ENCODE measurements at regions not wholly inside any gene's neighbourhood (a gene's known extent, or its start where the extent isn't known, plus 50 kb on each side); places are given as distances from the start of the nearest gene placed in this dataset.
A peak's percentile ranks its signal among the peaks of the same experiment; 100 is the strongest.

DNA sequence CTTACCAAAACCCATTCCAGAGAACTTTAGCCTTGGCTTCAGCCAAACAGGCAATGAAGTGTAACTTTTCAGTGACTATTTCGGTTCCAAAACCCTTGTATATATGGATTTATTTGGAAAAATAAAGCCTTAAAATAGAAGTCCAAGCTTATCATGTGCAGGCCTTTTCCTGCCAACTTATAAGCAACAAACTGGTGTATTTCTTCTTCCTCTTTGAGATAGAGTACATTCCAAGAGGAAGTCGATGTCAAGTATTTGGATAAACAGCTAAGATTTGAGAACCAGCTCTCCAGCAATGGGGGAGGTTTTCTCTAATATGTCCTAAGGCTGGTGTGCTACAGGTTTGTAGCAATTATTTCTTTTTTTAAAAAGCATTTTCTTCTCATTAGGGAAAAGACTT lies 407.8 kb downstream of the DUSP10 start:
- H3K36me3 Mint-ChIP-seq = peaks cover 0 to 7% of the 10 kb centered on the region in 2 donors
- no peak for ATAC-seq
- H3K9me3 Mint-ChIP-seq = peaks cover 9 to 14% of the 10 kb centered on the region in 2 donors
- no peak for DNase-seq (ENCODE audit: low spot score in 2 of 2)
- H3K27ac Mint-ChIP-seq = no peak overlapping the region

DNA sequence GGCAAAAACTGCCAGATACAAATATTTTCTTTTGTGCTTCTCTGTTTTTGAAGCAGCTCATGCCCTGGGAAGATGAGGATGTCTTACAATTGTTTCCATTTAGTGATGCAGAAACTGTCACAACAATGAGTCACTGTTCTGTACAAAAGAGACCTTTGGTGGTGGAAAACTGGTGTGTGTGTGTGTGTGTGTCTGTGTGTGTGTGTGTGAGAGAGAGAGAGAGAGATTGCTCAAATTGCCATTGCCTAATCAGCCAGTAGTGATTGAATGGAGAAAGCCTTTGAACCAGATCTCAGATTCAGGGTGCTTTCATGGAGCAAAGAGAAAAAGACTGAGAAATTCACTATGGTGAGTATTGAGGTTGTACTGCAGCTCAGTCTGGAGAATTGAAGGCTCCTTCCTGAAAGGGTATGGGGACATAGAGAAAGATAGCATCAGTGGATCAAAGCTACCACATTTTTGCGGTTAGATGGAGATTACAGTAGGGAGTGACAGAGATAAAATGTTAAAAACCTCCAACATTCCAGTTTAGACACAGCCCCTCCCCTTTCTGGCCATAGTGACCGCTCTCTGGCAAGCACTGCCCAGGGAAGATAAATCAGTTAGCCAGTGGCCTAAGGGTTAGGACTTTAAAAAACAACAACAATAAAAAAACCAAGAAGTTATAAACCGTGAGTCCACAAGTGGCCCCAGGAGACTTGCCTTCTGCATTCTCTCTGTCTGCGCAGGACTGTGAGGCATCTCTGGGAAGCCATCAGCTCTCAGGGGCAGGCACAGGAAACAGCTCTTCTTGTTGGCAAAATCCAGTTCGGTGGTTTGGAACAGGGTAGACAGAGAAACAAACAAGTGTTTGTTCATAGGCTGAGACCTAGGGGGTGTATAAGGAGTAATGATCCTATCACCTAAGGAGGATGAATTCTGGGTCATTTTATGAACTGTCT lies 406.5 kb downstream of the DUSP10 start:
- H3K9me3 Mint-ChIP-seq = peaks cover 9 to 14% of the 10 kb centered on the region in 2 donors
- peaks cover 0 to 7% of the 10 kb centered on the region in 2 donors for H3K36me3 Mint-ChIP-seq
- no peak overlapping the region for H3K27ac Mint-ChIP-seq
- ATAC-seq = peak in 1 of 2 donors; percentile 55
- DNase-seq (ENCODE audit: low spot score in 2 of 2) = no peak

DNA sequence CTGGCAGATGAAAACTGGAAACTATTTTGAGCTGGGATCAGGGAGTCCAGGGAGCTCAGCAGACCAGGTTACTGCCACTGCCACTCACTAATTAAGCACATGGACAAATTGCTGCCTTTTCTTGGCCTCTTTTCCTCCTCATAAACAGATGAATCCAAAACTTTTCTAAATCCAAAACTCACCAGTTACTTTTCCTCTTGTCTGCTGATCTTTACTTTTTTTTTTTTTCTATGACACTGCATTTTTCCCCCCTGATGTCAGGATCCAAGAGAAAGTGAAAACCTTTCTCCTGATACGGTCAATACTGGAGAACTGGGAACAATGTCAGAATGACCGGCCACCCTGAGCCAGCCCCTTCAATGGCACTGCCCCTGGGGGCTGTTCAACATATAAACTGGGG lies 405.8 kb downstream of the DUSP10 start:
- no peak for ATAC-seq
- H3K36me3 Mint-ChIP-seq = peaks cover 0 to 7% of the 10 kb centered on the region in 2 donors
- no peak for DNase-seq (ENCODE audit: low spot score in 2 of 2)
- peaks cover 9 to 14% of the 10 kb centered on the region in 2 donors for H3K9me3 Mint-ChIP-seq
- no peak overlapping the region for H3K27ac Mint-ChIP-seq

DNA sequence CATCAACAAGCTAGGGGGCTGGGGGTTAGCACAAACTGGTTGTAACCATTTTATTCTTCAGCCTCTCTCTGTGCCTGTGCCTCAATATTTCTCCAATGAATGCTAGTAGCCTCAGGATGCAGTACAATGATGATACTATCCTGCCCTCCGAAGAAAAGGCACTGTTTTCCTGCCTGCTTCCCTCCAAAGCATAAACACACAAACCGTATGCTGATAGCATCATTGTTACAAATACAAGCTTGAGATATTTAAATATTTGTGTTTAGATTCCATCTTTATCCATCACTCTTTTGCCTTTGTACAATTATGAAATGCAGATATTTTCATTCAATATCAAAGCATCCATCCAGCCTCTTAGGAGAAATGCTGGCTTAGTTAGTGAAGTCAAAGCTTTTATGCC lies 404.8 kb downstream of the DUSP10 start:
- DNase-seq (ENCODE audit: low spot score in 2 of 2) (no peak), ATAC-seq (no peak)
- H3K36me3 Mint-ChIP-seq = peaks cover 0 to 7% of the 10 kb centered on the region in 2 donors
- no peak overlapping the region for H3K27ac Mint-ChIP-seq
- peaks cover 8 to 13% of the 10 kb centered on the region in 2 donors for H3K9me3 Mint-ChIP-seq

DNA sequence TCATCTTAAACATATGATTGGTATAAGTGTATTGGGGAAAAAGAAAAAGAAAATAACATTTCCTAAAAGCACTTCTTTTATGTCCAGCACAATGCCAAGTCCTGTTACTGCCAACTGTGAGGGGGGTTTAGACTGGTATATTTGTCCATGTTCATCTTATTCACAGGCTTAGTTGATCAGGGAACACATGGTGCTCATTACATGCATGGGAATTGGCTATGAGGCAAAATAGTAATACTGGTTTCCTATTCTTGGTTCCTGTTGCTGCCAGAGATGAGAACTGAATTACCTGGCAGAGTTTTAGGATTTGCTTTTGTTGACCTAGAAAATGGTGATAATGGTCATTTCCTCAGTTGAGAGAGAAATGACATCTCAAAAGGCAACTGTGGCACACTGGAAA lies 398.8 kb downstream of the DUSP10 start:
- ATAC-seq = no peak
- Mint-ChIP-seq H3K9me3 (no peaks in the 10 kb centered on the region), H3K36me3 (no peaks in the 10 kb centered on the region), H3K27ac (no peak overlapping the region)
- no peak for DNase-seq (ENCODE audit: low spot score in 2 of 2)

DNA sequence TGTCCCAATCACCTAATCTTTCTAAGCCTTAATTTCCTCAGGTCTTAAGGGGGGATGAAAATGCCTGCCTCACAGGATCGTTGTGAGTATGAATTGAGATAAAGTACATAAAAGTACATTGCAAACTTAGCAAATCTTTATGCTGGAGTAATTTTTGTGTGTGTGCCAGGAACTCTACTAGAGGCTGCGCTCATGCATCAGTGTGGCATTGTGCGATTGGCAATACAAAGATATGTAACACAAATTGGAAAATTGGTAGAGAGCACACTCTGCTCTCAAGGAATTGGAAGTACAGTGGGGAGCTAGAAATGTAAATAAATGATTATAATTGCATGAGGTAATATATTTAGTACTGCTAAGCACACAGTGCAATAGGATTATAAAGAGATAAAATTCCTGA lies 398.3 kb downstream of the DUSP10 start:
- no peak overlapping the region for H3K27ac Mint-ChIP-seq
- DNase-seq (ENCODE audit: low spot score in 2 of 2) = no peak
- ATAC-seq = no peak
- H3K9me3 Mint-ChIP-seq = no peaks in the 10 kb centered on the region
- no peaks in the 10 kb centered on the region for H3K36me3 Mint-ChIP-seq

DNA sequence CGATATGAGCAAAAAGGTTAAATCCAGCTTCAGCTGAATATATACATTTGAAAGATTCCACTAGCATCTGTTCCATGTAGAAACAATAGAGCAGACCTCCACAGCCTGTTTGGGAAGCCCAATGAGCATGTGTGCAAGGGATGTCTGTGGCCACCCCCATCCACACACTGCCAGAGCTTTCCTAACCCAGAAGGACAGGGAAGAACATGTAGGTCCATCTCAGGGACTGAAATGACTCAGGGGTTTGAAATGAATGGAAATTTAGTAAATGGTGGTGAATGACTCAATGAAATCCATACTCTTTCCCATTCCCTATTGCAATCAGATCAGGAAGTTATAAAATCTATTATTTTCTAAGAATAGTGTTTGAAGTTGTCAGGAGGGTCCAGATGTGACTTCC lies 397.2 kb downstream of the DUSP10 start:
- no peak overlapping the region for H3K27ac Mint-ChIP-seq
- DNase-seq (ENCODE audit: low spot score in 2 of 2) (no peak), ATAC-seq (no peak)
- no peaks in the 10 kb centered on the region for H3K9me3 Mint-ChIP-seq
- no peaks in the 10 kb centered on the region for H3K36me3 Mint-ChIP-seq

DNA sequence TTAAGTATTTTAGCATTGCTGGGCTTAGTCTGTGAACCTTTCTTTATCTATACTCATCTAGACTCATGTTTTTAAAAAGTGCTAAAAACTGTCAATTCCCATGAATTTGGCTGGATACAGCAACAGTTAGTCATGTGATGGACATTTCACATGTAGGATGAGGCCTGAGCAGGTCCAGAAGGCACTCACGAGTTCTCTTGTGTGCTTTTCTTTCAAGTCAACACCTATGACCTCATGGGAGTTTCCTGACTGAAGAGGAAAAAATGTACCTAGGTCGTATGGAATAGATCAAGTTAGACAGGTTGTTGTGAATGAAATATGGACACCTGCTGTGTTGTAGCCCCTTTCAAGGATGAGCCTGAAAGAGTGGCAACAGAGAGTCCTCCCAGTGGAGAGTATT lies 394.2 kb downstream of the DUSP10 start:
- no peaks in the 10 kb centered on the region for H3K9me3 Mint-ChIP-seq
- H3K36me3 Mint-ChIP-seq = no peaks in the 10 kb centered on the region
- ATAC-seq = no peak
- DNase-seq (ENCODE audit: low spot score in 2 of 2) = no peak
- no peak overlapping the region for H3K27ac Mint-ChIP-seq

DNA sequence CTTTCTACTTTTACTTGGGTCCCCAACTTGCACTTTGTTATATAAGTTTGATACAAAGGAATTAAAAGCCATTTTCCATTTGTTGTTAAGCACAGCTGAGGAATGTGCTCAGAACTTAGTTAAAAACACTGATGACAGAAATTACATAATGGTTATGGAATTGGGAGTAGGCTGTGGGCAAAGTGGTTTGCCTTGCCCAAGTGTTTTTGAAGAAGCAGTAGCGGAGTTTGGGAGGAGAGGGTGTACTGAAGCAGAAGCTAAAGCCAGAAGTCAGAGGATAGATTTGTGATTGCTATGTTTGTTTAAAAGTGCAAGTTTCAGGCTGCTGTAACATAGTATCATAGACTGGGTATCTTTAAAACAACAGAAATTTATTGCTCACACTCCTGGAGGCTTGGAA lies 391.8 kb downstream of the DUSP10 start:
- no peaks in the 10 kb centered on the region for H3K36me3 Mint-ChIP-seq
- H3K9me3 Mint-ChIP-seq = no peaks in the 10 kb centered on the region
- DNase-seq (ENCODE audit: low spot score in 2 of 2) (no peak), ATAC-seq (no peak)
- H3K27ac Mint-ChIP-seq = no peak overlapping the region

DNA sequence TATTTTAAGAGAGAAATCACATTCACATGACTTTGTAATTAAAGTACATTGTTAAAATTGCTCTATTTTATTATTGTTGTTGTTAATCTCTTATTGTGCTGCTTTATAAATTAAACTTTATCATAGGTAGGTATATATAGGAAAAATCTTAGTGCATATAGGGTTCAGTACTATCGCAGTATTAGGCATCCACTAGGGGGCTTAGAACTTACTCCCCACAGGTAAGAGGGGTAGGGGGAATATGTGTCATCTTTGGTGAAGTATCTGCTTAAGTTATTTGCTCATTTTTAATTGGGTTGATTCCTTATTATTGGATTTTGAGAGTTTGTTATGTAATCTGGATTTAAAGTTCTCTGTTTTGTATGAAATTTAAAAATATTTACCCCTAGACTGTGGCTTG lies 385.2 kb downstream of the DUSP10 start:
- Mint-ChIP-seq H3K9me3 (no peaks in the 10 kb centered on the region), H3K36me3 (no peaks in the 10 kb centered on the region), H3K27ac (peak overlapping the region in 1 of 2 donors; percentile 31)
- no peak for ATAC-seq
- DNase-seq (ENCODE audit: low spot score in 2 of 2) = no peak

DNA sequence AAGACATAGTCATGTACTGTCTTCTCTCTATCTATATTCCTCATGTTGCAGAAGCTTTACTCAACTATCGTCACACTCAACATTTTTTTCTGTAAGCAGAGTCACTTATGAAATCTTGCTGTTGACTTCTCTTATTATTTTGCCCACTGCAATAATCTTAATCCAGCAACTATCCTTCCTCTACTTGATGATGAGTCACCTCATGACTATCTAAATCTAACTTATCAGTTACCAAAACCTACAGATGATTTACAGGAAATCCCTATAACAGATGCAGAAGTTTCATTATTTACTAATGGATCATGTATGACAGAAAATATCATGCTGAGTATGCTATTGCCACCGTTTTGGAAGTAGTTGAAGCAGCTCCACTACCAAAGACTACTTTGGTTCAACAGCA lies 378.9 kb downstream of the DUSP10 start:
- ATAC-seq (no peak), DNase-seq (ENCODE audit: low spot score in 2 of 2) (no peak)
- H3K9me3 Mint-ChIP-seq = no peaks in the 10 kb centered on the region
- H3K36me3 Mint-ChIP-seq = no peaks in the 10 kb centered on the region
- H3K27ac Mint-ChIP-seq = no peak overlapping the region

DNA sequence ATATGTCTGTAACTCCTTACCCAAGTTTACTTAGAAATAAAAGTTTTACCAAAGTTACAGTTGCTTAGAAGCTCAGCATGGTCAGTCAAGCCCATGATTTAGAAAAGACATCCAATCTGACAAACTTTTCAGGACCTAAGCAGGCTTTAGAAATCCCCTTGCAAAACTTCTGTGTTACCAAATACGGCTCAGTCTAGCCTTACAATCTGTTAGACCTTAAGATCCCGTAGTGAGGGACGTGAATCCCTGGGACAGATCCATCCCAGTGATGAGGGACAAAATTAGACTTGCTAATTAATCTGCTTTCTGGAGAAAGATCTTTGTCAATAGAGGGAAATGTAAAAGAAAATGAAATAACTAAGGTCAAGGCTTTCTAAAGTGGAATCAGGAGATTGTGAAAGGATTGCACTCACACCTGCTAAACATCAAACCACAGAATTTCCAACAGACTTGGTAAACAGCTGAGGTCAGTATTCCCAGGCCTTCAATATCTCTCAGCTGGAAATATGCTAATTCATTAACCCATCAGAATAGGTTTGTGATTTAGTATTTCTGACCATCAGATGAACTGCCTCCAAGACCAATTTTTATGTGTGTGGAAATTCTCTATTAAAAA lies 375.3 kb downstream of the DUSP10 start:
- ATAC-seq = no peak
- Mint-ChIP-seq H3K9me3 (no peaks in the 10 kb centered on the region), H3K27ac (no peak overlapping the region), H3K36me3 (no peaks in the 10 kb centered on the region)
- no peak for DNase-seq (ENCODE audit: low spot score in 2 of 2)

DNA sequence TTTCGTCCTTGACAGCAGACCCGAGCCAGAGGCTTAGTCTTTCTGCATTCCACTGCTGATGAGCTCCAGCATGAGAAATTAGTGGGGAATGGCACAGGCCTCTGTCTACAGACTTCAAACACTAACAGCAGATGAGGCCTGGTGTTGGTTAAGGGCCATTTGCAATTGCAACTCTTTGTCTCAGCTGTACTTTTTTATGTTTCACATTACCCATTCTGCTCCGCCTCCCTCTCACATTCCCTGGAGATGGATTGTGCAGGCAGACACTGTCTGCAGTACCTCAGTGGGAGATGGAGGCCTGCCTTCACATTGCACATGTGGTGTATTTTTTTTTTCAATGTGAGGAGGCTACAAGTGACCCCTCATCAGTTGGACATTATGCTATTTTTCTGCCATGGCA lies 370.2 kb downstream of the DUSP10 start:
- DNase-seq (ENCODE audit: low spot score in 2 of 2) = no peak
- Mint-ChIP-seq H3K36me3 (no peaks in the 10 kb centered on the region), H3K9me3 (no peaks in the 10 kb centered on the region), H3K27ac (no peak overlapping the region)
- ATAC-seq = no peak

DNA sequence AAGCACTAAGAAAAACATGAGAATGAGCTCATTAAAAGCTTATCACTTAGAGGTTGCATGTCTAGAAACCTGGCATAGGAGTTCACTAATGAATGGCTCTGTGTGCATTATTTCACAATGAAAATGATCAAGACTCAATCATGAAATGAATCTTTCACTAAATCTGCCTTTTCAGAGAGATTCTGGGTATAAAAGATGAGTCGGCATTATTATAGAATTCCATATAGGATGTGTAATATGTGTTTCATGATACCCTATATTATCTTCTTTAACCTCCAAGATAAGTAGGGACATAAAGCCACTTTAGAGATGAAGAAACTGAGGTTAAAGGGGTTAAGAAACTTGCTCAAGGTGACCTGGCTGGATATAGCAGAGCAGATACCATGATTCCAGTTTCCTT lies 368.1 kb downstream of the DUSP10 start:
- Mint-ChIP-seq H3K36me3 (no peaks in the 10 kb centered on the region), H3K27ac (peak overlapping the region in 1 of 2 donors; percentile 81), H3K9me3 (no peaks in the 10 kb centered on the region)
- DNase-seq (ENCODE audit: low spot score in 2 of 2) = no peak
- no peak for ATAC-seq

DNA sequence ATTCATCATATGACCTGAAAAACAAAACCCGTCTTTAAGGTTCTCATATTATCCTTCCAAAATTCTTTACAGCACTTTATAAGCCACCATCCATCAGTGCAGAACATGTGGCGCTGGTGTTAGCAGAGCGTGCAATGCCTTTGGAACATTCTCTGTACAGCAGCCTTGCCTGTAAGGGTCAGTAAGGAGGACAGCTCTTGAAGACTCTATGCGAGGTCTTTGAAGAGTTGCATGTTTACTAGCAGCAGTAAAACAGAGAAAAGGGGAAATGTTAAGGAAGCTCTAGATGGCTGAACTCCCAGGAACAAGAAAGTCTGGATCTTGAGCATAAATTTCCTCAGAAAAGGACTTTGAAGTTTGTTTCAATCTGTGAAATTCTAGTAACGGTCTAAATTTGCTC lies 365.6 kb downstream of the DUSP10 start:
- ATAC-seq = no peak
- DNase-seq (ENCODE audit: low spot score in 2 of 2) = no peak
- no peaks in the 10 kb centered on the region for H3K36me3 Mint-ChIP-seq
- H3K27ac Mint-ChIP-seq = no peak overlapping the region
- no peaks in the 10 kb centered on the region for H3K9me3 Mint-ChIP-seq

DNA sequence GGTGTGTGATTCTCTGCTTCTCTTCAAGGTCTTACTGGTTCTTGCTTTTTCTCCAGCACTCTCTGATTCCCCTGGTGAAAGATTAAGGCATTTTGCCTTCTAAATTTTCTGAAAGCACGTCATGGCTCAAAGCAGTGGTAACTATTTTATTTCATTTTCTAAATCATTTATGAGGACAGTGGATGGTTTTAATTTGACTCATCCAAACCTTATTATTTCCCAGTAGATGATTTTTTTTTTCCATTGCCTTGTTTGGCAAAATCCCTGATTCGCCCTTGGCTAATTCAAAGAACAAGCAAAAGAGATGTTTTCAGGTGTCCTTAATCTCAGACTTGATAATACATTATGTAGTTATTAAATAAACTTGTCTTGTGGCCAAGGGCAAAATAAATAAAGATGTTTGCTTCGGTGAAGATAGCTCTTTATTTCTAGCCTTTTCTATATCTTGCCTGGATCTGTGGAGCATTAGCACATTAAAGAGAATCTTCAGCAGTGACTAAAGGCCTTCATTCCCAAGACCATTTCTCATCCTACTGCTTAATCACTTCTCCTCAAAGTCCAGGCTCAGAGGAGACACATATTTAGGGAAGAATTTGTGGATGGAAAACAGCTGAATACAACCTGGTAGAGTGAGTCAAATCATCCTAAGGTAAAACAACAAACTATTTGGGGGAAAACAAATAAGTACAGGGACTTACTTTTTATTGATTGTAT lies 359.8 kb downstream of the DUSP10 start:
- Mint-ChIP-seq H3K9me3 (peaks cover 4 to 6% of the 10 kb centered on the region in 2 donors), H3K36me3 (peaks cover 0 to 4% of the 10 kb centered on the region in 2 donors), H3K27ac (no peak overlapping the region)
- ATAC-seq (no peak), DNase-seq (ENCODE audit: low spot score in 2 of 2) (no peak)

DNA sequence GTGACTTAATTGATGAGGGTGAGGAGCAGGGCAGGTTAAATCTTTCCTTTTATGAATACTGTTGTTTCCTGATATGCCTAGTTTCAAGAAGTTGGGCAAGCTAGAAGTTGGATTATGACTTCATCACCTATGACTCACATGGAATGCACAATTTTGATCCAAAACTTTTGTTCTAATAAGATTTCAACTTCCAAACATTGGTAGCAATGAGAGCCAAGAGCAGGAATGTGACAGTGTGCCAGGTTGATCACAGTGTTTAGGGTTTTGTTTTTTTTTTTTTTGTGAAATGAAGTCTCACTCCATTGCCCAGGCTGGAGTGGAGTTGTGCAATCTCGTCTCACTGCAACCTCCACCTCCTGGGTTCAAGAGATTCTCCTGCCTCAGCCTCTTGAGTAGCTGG lies 349.4 kb downstream of the DUSP10 start:
- Mint-ChIP-seq H3K9me3 (peaks cover 0 to 3% of the 10 kb centered on the region in 2 donors), H3K36me3 (peaks cover 0 to 9% of the 10 kb centered on the region in 2 donors), H3K27ac (no peak overlapping the region)
- ATAC-seq (no peak), DNase-seq (ENCODE audit: low spot score in 2 of 2) (no peak)
